Spleen (tissue), 11 donors: ENCODE measurements at regions not wholly inside any gene's neighbourhood (a gene's known extent, or its start where the extent isn't known, plus 50 kb on each side); places are given as distances from the start of the nearest gene placed in this dataset.

Experiments used
- DNase-seq: peaks from one replicate; pipeline ENCODE4 v3.0.0-alpha.2; 2020
- H3K27ac ChIP-seq, 8 donors: fragments of 200-600 bp; sonication (generic) in 7 of 8; 1 replicate in 4 of 8; 2 replicates in 4 of 8; pipeline versions ENCODE4 v1.5.0 to v1.8.0; 2016 to 2021; ENCODE audit warnings: inconsistent platforms in 4 of 8, mild to moderate bottlenecking in 4 of 8, moderate library complexity in 1 of 8
- H3K27me3 ChIP-seq, 7 donors: fragments of 200-600 bp; sonication (generic) in 6 of 7; replicated peaks in 1 of 7; 1 replicate in 4 of 7; 2 replicates in 3 of 7; pipeline versions ENCODE4 v1.5.0 to v1.8.0; 2016 to 2021; ENCODE audit warnings: inconsistent platforms in 3 of 7, mild to moderate bottlenecking in 1 of 7
- H3K36me3 ChIP-seq, 6 donors: fragments of 200-600 bp; sonication (generic) in 5 of 6; 1 replicate in 4 of 6; 2 replicates in 2 of 6; pipeline versions ENCODE4 v1.5.0 to v1.8.0; 2016 to 2021; ENCODE audit warnings: inconsistent platforms in 2 of 6
- H3K4me1 ChIP-seq, 6 donors: fragments of 200-600 bp; sonication (generic) in 5 of 6; 1 replicate in 3 of 6; 2 replicates in 3 of 6; pipeline versions ENCODE4 v1.5.0 to v1.8.0; 2016 to 2021; ENCODE audit warnings: inconsistent platforms in 3 of 6
- H3K4me3 ChIP-seq, 8 donors: fragments of 200-600 bp; sonication (generic) in 7 of 8; 1 replicate in 4 of 8; 2 replicates in 4 of 8; pipeline versions ENCODE4 v1.5.0 to v1.8.0; 2016 to 2021; ENCODE audit warnings: inconsistent platforms in 4 of 8, mild to moderate bottlenecking in 4 of 8, moderate library complexity in 2 of 8
- H3K9me3 ChIP-seq, 8 donors: fragments of 200-600 bp; sonication (generic) in 7 of 8; 1 replicate in 4 of 8; 2 replicates in 4 of 8; pipeline versions ENCODE4 v1.5.0 to v1.8.0; 2016 to 2021; ENCODE audit warnings: inconsistent platforms in 4 of 8
- POLR2A ChIP-seq, 3 donors: fragments of 450-650 bp; IDR thresholded peaks; one replicate each; pipeline ENCODE4 v1.5.1; 2017; ENCODE audit warnings: antibody characterized with exemption in 3 of 3, mild to moderate bottlenecking in 1 of 3
- POLR2AphosphoS5 ChIP-seq, 3 donors: sonication (generic); formaldehyde crosslinking; IDR thresholded peaks; one replicate each; pipeline ENCODE4 v1.5.1; 2017; ENCODE audit warnings: antibody characterized with exemption in 3 of 3
- whole genome bisulfite sequencing, 5 donors: extraction: QIAGEN DNeasy Blood & Tissue Kit in 3 of 5; methylation state at CpG; one replicate each; pipeline versions ENCODE4 v1.1.5 to v1.1.7; 2013 to 2018; 5-methylcytosine and 5-hydroxymethylcytosine counted together
- intact Hi-C: fragments of 100-400 bp; cut with DNase I; formaldehyde crosslinking; loops from one replicate; pipeline ENCODE4 v1.15.0; 2023; ENCODE audit warnings: low total_unique reads
- TF ChIP-seq, protein P1 (sequence below), 11 experiments: fragments of 200-600 bp in 7 of 11; fragments of 450-650 bp in 4 of 11; sonication (generic) in 4 of 11; IDR thresholded peaks in 8 of 11; conservative IDR thresholded peaks in 3 of 11; 1 replicate in 7 of 11; 2 replicates in 4 of 11; pipeline versions ENCODE4 v1.4.0 to v1.8.0; 2016 to 2021; ENCODE audit warnings: antibody characterized with exemption in 11 of 11, inconsistent platforms in 4 of 11, mild to moderate bottlenecking in 1 of 11
- donor health status: healthy with polysubstance abuse.
- donor health status: DM: no; HTN: no; CAD: no; lungs with moderate emphysema.
- donor health status: DM: no; HTN: no; CAD: no.
- donor health status: Bipolar disorder and iron deficiency.
- donor health status: healthy.
- donor health status: DM: no; HTN: no; CAD: no.
- donor health status: DM: yes; HTN: yes; CAD: no.

GRCh38 chr12:74619084-74619483 lies 81.4 kb downstream of the ATXN7L3B start:
- intact Hi-C loops: no loop called here

DNA sequence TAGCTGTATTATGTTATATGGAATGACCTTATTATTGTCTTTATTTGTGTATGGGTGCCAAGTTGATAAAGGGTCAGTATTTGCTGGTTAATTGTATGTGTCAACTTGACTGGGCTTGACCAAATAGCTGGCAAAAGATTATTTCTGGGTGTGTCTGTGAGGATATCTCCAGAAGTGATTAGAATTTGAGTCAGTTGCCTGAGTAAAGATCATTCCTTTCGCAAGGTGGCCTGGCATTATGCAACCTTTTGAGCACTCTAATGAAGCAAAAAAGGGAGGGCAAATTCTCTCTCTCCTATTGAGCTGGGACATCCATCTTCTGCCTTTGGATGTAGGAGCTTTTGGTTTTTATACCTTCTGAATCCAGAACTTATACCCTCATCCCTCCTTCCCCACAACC lies 82.2 kb downstream of the ATXN7L3B start:
- no peak for DNase-seq
- 93 to 100% (median 95%) methylated on average over 1 of the region's 1 CpG for WGBS, 5 donors
- Histone ChIP-seq H3K4me1 (no peaks in the 10 kb centered on the region), H3K27me3 (no peaks in the 10 kb centered on the region), H3K9me3 (no peaks in the 10 kb centered on the region), H3K4me3 (no peak overlapping the region), H3K27ac (no peak overlapping the region), H3K36me3 (no peaks in the 10 kb centered on the region)
- TF ChIP-seq, protein P1, sequence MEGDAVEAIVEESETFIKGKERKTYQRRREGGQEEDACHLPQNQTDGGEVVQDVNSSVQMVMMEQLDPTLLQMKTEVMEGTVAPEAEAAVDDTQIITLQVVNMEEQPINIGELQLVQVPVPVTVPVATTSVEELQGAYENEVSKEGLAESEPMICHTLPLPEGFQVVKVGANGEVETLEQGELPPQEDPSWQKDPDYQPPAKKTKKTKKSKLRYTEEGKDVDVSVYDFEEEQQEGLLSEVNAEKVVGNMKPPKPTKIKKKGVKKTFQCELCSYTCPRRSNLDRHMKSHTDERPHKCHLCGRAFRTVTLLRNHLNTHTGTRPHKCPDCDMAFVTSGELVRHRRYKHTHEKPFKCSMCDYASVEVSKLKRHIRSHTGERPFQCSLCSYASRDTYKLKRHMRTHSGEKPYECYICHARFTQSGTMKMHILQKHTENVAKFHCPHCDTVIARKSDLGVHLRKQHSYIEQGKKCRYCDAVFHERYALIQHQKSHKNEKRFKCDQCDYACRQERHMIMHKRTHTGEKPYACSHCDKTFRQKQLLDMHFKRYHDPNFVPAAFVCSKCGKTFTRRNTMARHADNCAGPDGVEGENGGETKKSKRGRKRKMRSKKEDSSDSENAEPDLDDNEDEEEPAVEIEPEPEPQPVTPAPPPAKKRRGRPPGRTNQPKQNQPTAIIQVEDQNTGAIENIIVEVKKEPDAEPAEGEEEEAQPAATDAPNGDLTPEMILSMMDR (IDR thresholded peaks at IDR 0.05 in 8 of 11, conservative IDR thresholded peaks at IDR 0.05 in 3 of 11): no peak
- TF ChIP-seq POLR2AphosphoS5 (IDR thresholded peaks at IDR 0.05) (no peak), POLR2A (IDR thresholded peaks at IDR 0.05) (no peak)
- intact Hi-C loops: no loop called here

More at GRCh38 chr12:74619084-74619483, 81.4 kb downstream of the ATXN7L3B start:
- no peaks in the 10 kb centered on the region for H3K9me3 ChIP-seq
- H3K27ac ChIP-seq: no peak overlapping the region
- H3K36me3 ChIP-seq: no peaks in the 10 kb centered on the region
- H3K4me1 ChIP-seq: no peaks in the 10 kb centered on the region
- no peak for DNase-seq
- TF ChIP-seq, protein P1 (IDR thresholded peaks at IDR 0.05 in 8 of 11, conservative IDR thresholded peaks at IDR 0.05 in 3 of 11): no peak
- TF ChIP-seq POLR2A (IDR thresholded peaks at IDR 0.05) (no peak), POLR2AphosphoS5 (IDR thresholded peaks at IDR 0.05) (no peak)
- no peaks in the 10 kb centered on the region for H3K27me3 ChIP-seq
- H3K4me3 ChIP-seq: no peak overlapping the region
- whole genome bisulfite sequencing, 5 donors: 61 to 72% (median 66%) methylated on average over 2 of the region's 2 CpGs

- Histone ChIP-seq H3K9me3 (no peaks in the 10 kb centered on the region), H3K4me3 (no peak overlapping the region), H3K4me1 (no peaks in the 10 kb centered on the region), H3K27ac (no peak overlapping the region), H3K27me3 (no peaks in the 10 kb centered on the region), H3K36me3 (no peaks in the 10 kb centered on the region)
- DNase-seq: no peak
- 48 to 72% (median 65%) methylated on average over 2 of the region's 2 CpGs for WGBS, 5 donors
- intact Hi-C loops: no loop called here
- TF ChIP-seq POLR2A (IDR thresholded peaks at IDR 0.05) (no peak), POLR2AphosphoS5 (IDR thresholded peaks at IDR 0.05) (no peak)
- TF ChIP-seq, protein P1 (IDR thresholded peaks at IDR 0.05 in 8 of 11, conservative IDR thresholded peaks at IDR 0.05 in 3 of 11): no peak
These were observed 83.3 kb downstream of the ATXN7L3B start for GRCh38 chr12:74620921-74621320.

DNA sequence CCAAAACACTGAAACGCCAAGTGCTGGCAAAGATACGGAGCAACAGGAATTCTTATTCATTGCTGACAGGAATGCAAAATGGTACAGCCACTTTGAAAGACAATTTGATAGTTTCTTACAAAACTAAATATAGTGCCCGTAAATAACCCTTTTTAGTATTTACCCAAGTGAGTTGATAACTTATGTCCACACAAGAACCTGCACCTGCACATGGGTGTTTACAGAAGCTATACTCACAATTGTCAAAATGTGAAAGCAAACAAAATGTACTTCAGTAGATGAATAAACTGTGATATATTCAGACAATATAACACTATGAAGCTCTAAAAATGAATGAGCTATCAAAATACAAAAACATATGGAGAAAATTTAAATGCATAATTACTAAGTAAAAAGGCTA lies 86.6 kb downstream of the ATXN7L3B start:
- H3K27me3 ChIP-seq: no peaks in the 10 kb centered on the region
- DNase-seq: no peak
- H3K4me1 ChIP-seq: no peaks in the 10 kb centered on the region
- H3K36me3 ChIP-seq: no peaks in the 10 kb centered on the region
- no peak overlapping the region for H3K27ac ChIP-seq
- intact Hi-C loops: no loop called here
- no peaks in the 10 kb centered on the region for H3K9me3 ChIP-seq
- no peak overlapping the region for H3K4me3 ChIP-seq
- 55 to 87% (median 77%) methylated on average over 3 of the region's 3 CpGs for WGBS, 5 donors
- TF ChIP-seq POLR2A (IDR thresholded peaks at IDR 0.05): no peak
- TF ChIP-seq, protein P1 (IDR thresholded peaks at IDR 0.05 in 8 of 11, conservative IDR thresholded peaks at IDR 0.05 in 3 of 11): no peak
- no peak for TF ChIP-seq POLR2AphosphoS5 (IDR thresholded peaks at IDR 0.05)
